Stimulated activated CD8-positive, alpha-beta memory T cell treated with anti-CD3 and anti-CD28 coated beads, Interleukin-2, amount 100 ng/mL, for 1 hour (primary cell): ENCODE measurements at regions not wholly inside any gene's neighbourhood (a gene's known extent, or its start where the extent isn't known, plus 50 kb on each side); places are given as distances from the start of the nearest gene placed in this dataset.

ENCODE experiments used
- DNase-seq, 2 donors: peaks; one replicate each; pipeline ENCODE4 v3.0.0-alpha.2; 2020; ENCODE audit warnings: low read depth in 2 of 2

DNA sequence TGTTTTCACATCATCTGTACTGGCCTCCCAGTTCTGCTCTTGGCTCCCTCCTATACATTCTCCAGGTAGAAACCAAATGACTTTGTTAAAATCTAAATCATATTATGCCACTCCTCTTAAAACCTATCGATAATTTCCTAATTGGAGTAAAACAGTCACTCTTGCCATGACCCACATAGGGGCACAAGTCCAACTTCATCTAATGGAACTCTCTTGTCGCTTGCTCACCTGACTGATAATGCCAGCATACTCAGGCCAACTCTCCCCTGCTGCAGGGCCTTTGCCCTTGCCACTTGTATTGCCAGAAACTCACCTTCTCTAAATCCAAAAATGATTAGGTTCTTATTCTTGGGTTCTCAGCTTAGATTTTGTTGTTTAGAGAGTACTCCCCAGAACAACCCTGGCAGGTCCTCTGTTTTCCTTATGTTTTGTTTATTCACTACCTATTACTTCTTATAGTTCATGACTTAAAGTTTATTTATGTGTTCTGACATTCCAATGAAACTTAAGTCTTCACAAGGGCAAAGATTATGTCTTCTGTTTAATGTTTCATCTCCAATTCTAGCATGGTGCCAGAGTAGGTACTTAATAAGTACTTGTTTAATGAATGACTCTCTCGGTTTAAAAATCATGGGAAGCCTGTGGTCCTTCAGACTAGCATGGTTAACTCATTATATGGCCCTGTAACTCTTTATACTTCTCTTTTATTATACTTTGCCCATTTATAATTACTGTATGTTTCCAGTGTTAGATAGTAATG, 345.9 kb upstream of the SMIM30 start:
- no peak for DNase-seq

DNA sequence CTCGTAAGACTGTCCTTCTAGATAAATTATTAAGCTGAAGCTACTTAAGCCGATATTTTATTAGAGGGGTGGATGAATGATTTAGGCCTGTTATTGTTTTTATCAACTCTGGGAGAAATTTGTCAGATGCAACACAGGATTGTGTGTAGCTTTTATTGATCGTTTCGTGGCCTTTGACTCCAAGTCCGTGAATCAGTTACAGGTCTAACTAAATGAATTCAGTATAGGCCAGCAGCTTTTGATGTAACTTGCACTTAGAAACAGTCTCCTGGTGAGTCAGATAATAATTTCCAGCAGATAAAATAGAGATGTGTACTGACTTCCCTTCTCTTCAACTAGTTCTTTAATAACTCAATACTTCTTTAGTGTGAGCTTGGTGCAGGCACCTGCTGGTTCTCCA, 341.7 kb upstream of the SMIM30 start:
- no peak for DNase-seq

DNA sequence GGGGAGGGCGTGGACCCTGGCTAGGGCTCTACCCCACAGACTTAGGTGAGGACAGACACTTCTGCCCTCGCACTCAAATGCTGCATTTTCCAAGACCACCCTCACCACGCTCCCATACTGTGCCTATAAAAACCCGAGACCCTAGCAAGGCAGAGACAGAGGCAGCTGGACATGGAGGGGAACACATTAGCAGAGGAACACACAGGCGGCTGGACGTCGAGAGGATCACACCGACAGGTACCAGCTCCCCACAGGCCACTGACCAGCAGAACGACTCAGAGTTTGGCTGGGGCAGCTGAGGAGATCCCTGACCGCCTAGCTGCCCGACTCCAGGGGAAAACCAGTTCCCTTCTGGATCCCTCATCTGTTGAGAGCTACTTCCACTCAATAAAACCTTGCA, 338.2 kb upstream of the SMIM30 start:
- DNase-seq, result no peak

DNA sequence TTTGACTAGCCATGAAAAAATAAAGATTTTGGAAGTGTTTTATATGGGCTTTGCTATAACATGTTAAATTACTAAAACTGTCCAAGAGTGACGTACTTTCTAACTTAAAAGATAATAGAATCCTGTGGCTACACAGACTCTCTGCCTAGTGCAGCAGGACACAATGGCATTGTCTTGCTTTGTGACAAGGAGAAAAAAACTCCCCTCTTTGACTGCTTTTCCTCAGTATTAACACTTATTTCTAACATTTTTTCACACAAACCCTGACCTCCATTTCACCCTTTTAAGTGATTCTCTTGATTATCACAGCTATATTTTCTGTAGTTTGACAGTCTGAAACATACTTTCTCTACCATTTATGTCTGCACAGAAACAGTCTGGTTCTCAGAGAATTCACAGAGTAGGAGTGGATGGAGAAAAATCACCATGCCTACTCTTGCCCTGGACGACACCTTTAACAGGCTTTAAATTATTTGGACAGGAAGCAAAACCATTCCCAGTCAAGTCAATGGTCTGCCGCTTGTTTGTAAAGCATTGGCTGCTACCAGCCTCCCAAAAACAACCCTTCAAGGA, 336.3 kb upstream of the SMIM30 start:
- no peak for DNase-seq

DNA sequence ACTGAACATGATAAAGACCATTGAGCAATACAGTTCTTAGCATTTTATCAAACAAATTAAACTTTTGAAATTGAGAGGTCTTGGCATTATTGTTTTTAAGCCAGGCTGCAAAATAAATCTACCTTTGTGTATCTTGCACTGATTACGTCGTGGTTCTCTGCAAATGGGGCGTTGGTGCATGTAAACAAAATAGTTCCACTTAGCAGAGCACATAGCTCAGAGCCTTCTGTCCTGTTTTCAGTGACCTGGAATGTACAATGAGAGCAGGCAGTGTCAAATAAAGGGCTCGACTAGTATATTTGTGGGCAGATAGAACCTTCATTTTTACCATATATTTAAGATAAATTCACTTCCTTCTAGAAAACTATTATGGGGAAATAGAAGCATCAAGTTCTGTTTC, 333.9 kb upstream of the SMIM30 start:
- DNase-seq, result no peak

DNA sequence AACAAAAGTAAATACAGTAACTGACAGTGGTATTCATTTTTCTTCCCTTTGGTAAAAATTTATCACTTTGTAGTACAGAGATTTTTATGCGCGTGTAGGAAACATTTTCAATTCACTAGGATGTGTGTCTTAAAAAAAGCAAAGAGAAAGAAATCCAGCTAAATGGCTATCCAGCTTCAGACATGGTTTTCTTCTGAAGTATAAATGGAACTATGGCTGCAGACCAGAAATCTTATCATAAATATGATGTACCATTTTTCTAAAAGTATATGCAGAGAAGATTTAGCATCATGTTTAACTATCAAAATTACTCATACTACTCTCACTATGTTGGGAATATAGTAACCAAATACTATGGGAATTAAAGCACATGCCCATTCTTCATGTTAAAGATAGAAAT, 328.4 kb upstream of the SMIM30 start:
- DNase-seq, result no peak

DNA sequence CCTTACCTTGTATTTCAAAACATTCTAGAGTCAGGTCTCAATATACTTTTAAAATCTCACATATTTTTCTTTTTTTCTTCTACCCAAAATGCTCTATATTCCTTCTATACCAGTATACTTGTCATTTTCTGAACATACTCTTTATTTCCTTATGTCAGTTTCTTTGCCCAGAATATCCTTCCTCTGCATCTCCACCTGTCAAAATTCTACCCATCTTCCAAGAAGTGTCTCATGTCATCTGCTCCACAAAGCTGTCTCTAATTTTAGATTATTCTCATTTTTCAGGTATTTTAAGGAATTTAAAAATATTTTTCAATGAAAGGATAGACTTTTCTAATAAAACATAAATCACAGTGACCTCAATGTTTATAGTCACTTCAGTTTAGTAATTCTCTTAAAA, 328.0 kb upstream of the SMIM30 start:
- no peak for DNase-seq

DNA sequence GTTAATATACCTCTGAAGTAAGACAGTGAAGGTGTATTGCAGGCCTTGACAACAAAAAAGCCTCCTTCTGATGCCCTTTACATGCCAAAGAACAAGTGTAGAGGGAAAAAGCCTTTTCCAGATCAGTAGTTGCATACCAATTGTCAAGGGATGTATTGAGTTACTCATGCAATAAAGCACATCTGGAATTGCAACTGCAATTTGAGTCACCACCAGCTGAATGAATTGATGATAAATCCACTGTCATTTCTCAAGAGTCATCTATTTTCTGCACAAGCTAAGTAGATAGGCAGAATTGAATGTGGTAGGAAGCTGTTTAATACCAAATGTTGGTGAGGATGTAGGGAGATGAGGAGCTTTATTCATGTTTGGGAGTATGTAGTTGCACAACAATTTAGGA, 325.9 kb upstream of the SMIM30 start:
- DNase-seq, result no peak

DNA sequence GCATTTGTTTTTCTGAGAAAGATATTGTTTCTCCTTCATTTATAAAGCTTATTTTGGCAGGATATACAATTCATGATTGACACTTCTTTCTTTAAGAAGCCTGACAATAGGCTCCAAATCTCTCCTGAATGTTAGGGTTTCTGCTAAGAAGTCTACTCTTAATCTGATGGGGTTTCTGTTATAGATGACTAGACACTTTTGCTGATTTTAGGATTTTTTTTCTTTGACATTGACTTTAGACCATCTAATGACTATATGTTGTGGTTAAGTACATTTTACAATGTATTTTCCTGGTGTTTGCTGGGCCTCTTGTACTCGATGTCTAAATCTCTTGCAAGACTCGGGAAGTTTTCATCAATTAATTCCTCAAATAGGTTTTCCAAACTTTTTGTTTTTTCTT, 321.8 kb upstream of the SMIM30 start:
- DNase-seq, result no peak

DNA sequence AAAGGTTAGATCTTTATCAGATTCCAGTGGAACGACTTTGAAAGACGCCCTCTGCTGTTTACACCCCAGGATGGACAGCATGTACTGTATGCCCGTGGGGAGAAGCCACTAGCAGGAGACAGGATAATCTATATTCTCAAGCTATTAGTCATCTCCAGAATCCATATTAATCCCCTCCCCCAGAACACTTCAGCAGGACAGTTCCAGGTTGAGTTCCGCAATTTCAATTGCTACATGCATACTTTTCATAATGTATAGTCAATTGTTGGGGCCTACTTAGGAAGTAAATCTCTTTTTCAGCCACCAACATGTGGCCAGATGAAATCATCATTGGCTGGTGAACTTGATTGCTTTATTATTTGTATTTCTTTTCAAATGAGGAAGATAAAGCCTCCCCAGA, 313.1 kb upstream of the SMIM30 start:
- DNase-seq, result no peak

DNA sequence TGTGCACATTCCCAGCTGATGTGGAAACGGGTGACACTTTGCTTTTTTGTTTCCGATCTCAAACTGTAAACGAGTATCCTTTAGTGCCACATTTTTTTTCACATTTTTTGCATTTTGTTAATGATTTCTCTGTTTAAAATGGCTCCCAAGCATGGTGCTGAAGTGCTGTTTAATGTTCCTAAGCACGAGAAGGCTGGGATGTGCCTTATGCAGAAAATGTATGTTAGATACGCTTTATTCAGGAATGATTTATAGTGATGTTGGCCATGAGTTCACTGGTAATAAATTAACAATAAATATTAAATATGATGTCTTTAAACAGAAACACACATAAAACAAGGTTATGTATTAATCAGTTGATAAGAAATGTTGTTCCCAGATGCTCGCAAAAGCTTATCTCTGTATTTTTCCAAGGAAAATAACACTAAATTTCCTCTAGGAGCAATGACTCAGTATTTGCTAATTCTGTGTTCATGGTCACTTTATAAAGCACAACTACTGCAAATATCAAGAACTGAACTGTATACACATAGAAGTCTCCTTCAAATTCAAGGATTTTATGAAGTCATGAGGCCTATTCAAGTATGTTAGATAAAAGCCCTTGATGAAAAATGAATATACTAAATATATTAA, 305.9 kb upstream of the SMIM30 start:
- DNase-seq, result no peak

DNA sequence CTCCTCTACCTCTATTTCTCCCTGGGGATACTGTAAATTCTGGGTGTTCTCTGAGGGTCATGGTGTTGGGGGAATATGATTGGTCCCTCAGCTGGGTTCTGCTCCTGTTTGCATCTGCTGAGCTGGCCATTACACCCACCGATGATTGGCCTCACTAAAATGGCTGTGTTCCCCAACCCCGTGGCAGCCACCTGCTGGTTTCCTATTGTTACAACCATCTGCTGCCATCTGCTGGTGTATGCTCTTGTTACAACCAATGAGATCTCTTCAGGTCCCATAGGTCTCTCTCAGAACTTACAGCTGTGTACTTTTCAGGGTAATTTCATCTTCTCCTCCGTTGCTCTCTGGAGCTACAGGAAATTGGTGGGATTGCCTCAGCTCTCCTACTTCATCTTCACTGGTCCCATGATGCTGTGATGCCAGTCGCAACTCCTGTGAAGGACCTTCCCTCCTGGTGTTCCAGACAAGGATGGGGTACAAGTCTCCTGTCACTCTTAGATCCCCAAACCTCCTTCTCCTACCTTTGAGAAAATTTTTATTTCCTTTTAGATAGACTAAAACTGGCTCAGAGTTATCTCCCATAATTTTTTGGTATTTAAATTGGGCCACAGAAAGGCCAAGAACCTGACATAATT, 303.5 kb upstream of the SMIM30 start:
- DNase-seq, result peak in 1 of 2 donors; percentile 34

DNA sequence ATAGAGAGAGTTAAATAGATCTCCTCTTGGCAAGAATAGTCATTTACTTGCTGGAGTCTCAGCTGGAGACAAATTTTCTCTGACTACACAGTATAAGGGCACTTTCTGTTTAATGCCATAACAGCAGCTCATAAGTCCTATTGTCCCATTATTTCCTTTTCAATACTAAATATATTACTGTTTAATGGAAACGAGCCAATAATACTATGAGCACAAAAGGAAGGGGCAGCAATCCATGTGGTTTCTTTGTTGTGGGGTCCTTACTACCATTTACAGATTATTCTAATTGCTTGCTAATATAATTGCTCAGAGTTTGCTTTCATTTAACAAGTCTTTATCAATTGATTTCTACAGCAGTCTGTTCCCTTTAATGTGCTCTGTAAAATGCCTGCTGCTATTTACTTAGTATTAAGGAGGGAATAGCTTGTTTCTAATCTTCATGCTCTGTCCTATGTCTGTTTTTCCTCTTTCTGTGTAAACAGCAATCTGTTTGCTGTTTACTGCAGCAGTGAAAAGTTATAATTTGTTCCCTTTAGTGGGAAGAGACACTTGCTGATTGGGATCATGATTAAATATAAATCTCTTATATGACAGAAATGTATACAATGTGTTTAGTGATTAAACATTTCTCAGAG, 296.2 kb upstream of the SMIM30 start:
- DNase-seq, result no peak

DNA sequence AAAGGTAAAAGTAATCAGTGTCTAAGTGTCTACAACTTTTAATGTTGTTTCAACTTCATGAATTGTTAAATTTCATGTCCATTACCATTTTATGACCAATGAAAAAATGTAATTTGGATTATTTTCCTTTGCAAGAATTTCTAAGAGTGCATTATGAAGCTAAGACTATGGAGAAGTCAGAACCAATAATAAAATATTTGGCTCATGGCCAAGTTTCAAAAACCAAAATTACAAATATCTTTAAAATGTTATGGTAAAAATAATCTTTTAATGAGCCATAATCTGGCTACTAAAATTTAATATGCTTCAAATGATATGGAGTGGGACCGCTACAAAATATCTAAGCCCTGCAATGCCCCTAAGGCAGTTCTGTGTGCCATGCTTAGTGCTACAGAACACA, 294.1 kb upstream of the SMIM30 start:
- no peak for DNase-seq

DNA sequence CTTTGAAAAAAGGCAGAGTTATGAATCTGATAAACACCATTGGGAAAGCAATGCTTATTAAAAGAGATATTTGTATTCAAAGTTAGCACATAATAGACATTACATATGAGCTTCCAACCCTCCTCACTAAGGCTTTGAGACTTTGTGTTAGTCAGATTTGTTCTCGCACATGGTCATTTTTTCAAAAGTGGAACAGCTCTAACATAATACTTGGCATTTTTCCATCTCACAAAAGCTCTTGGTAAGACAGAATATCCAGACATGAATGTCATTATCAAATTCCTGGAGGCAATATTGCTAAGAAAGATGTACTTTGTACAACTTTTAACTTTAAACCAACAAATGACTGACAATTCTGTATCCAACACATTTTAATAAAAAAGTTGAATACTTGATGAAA, 292.4 kb upstream of the SMIM30 start:
- no peak for DNase-seq

DNA sequence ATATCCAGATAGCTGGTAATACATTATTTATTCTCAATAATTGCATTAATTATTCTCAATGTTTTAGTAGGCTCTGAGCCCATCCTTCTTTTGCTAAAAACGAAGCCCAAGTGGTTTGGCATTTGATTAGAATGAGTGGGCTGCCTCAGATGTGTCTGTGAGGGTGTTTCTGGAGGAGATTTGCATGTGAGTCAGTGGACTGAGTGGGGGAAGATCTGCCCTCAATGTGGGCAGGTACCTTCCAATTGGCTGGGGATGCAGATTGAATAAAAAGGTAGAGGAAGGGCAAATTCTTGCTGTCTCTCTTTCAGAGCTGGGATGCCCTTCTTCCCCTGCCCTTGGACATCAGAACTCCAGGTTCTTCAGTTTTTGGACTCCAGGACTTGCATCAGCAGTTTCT, 290.6 kb upstream of the SMIM30 start:
- no peak for DNase-seq

DNA sequence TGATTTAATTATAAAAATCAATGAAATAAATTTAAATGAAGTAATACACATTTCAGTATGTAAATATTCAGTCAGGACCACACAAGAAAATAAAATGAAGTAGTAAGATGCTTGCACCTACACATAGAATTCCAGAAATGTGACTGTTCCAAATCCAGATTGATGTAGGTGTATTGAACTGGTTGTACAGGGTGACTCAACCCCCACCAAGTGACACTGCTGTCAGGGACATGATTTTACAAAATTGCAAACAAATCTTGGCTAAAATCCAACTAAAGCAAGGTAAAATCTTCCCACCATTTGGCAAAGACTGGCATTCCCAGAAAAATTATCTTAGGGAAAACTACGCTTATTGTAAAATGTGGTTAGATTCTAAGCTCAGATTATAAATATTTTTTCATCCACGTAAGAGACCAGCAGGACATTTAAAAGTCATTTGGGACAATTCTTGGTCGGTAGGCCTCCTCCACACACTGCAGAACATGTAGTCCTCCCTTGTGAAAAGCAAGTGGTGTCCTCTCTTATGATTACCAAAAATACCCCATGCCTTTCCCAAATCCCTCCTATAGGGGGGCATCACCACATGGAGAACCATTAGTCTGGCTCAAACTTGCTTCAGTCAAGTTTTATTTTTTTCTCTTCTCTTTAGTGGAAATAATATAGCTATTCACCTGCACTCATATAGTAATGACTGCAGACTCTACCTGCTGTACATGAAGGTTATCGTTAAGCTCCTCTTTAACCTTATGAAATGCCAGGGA, 287.1 kb upstream of the SMIM30 start:
- DNase-seq, result no peak

DNA sequence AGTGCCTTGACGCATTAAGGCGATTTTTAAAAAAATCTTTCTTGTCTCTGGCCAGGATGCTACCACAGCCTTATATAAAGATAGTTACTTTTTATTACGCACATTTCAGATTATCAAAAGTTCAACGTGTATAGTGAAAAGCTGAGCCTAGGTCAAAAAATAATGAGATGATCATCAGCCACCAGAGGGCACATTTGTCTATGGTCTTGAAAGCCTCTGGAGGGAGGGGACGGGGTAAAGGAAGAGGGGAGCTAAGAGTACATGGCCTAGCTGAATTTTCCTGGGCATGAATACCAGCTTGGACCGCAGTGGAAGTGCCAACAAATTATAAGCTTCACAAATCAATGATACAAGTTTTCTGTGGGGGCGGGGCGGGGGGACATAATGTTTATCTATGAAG, 285.9 kb upstream of the SMIM30 start:
- no peak for DNase-seq

DNA sequence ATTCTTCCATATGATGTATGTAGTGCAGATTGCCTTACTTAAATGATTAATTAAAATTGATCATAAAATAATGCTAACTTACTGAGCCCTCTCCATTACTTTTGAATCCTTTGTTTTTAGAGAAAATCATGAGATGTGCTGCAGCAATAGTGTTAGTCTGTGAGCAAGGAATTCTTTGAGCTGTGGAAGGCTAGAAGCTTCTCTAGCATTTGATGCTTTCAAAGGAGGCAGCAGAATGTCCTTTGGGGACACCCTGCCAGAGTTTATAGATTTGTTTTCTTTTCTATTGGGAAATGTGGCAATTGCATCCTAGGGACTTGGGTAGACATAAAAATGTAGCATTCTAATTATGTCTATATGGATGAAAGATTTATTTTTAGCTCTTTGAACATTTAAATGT, 284.1 kb upstream of the SMIM30 start:
- DNase-seq, result no peak

DNA sequence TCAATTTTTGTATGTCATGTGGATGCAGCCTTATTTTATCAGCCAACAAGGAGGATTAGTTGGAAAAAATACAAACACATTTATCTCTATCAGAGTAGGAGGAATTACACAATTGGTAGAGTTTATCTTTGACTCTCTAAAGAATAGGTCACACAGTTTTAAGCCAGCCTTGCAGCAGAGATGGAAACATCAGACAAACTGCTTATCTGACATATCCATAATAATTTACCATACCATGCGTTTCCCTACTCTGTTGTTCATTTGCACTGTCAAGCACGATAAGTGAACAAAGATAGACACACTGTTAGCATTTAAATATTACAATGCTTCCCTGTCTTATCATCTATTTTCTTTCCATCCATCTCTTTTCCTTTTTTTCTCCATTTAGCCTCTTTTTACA, 283.7 kb upstream of the SMIM30 start:
- no peak for DNase-seq

DNA sequence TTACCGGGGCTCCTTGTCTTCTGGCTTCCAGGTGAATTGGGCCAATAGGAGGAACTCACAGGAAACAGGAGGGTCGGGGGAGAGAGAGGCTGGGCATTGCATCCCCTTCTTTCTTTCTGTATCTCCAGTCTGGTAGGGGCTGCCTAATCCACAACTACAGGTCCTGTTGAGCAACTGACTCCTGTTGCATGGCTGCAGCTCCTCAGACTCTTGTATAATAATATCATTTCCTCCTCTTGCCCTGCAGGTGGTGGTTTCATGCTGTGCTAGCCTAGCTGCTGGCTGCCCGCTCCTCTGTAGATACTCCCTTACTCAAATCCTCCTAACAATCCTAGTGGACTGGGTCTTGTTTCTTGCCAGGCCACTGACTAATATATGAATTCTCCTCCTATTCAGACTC, 276.5 kb upstream of the SMIM30 start:
- DNase-seq, result no peak
